Keratinocyte (primary cell): ENCODE measurements at regions not wholly inside any gene's neighbourhood (a gene's known extent, or its start where the extent isn't known, plus 50 kb on each side); places are given as distances from the start of the nearest gene placed in this dataset.

Experiments
- EZH2 ChIP-seq: IDR thresholded peaks from one replicate; pipeline ENCODE4 v1.6.1; 2012; ENCODE audit warnings: inconsistent platforms, mild to moderate bottlenecking, low read length, moderate library complexity
- TF ChIP-seq, protein P1 (sequence below), 3 experiments: IDR thresholded peaks in 1 of 3; conservative IDR thresholded peaks in 1 of 3; optimal IDR thresholded peaks in 1 of 3; 2 replicates in 2 of 3; 3 replicates in 1 of 3; pipeline versions ENCODE3 to v1.5.1; 2011; ENCODE audit warnings: low read length in 3 of 3, mild to moderate bottlenecking in 3 of 3, moderate library complexity in 2 of 3, control low read depth in 1 of 3, inconsistent platforms in 1 of 3; ENCODE audit not compliant: insufficient read depth in 2 of 3; ENCODE audit errors: extremely low read depth in 1 of 3

DNA sequence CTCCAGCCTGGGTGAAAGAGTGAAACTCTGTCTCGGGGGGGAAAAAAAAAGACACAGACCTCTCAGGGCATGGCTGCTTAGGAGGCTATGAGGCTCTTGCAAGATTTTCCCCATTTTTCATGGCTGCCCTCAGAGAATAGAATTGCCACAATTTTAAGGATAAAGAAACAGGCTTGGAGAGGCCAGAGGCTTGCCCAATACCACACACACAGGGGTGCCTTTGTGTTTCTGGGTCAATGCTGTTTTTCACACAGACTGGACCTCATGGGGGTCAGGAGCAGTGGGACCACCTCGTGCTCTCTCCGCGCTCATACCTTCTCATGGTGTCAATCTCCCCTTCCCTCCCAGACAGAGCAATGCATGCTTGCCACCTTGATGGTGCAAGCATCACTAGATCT lies 65.4 kb upstream of the ST3GAL5 start:
- TF ChIP-seq EZH2, result no peak
- TF ChIP-seq, protein P1, sequence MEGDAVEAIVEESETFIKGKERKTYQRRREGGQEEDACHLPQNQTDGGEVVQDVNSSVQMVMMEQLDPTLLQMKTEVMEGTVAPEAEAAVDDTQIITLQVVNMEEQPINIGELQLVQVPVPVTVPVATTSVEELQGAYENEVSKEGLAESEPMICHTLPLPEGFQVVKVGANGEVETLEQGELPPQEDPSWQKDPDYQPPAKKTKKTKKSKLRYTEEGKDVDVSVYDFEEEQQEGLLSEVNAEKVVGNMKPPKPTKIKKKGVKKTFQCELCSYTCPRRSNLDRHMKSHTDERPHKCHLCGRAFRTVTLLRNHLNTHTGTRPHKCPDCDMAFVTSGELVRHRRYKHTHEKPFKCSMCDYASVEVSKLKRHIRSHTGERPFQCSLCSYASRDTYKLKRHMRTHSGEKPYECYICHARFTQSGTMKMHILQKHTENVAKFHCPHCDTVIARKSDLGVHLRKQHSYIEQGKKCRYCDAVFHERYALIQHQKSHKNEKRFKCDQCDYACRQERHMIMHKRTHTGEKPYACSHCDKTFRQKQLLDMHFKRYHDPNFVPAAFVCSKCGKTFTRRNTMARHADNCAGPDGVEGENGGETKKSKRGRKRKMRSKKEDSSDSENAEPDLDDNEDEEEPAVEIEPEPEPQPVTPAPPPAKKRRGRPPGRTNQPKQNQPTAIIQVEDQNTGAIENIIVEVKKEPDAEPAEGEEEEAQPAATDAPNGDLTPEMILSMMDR (optimal IDR thresholded peaks at IDR 0.05 in 1 of 3, IDR thresholded peaks at IDR 0.05 in 1 of 3, conservative IDR thresholded peaks at IDR 0.05 in 1 of 3; ENCODE audit: extremely low read depth in 1 of 3, insufficient read depth in 2 of 3, low read length in 3 of 3), result no peak
